IMR-90 (cell line): ENCODE measurements at regions not wholly inside any gene's neighbourhood (a gene's known extent, or its start where the extent isn't known, plus 50 kb on each side); places are given as distances from the start of the nearest gene placed in this dataset.

Experiments used
- ATAC-seq: fragments of 200-7000 bp; cut with Tn5 transposase; 2 replicates; pipeline ENCODE4 v1.9.1; 2020; ENCODE audit warnings: low read depth, mild to moderate bottlenecking, moderate library complexity
- BruUV-seq: library from RNA; stranded (reverse); fragments of 400-500 nt; replicated peaks from 2 replicates; lab custom pipeline; 2021; lab: Mats Ljungman, UMichigan
- CTCF ChIA-PET: fragments of 300-600 bp; formaldehyde crosslinking; extraction: SDS; loops from one replicate; lab custom pipeline; 2021; ENCODE audit warnings: antibody characterized with exemption; lab: Yijun Ruan, JAX
- POLR2A ChIA-PET: fragments of 300-600 bp; sonication (Branson Sonifier 250); formaldehyde crosslinking; loops from one replicate; lab custom pipeline; 2022; ENCODE audit warnings: antibody characterized with exemption; ENCODE audit not compliant: unreplicated experiment; lab: Charles Lee
- DNase-seq: peaks from one replicate; pipeline ENCODE4 v3.0.0; 2013
- H2AFZ ChIP-seq: replicated peaks from 2 replicates; pipeline ENCODE3; 2013; ENCODE audit warnings: low read length, mild to moderate bottlenecking; ENCODE audit not compliant: poor library complexity
- H2AK5ac ChIP-seq: 2 replicates; pipeline ENCODE4 v1.6.1; 2013; ENCODE audit warnings: low read depth, low read length, inconsistent platforms
- H2AK9ac ChIP-seq: replicated peaks from 2 replicates; pipeline ENCODE3; 2013; ENCODE audit warnings: mild to moderate bottlenecking, low read depth, low read length, moderate library complexity; ENCODE audit not compliant: poor library complexity
- H2BK120ac ChIP-seq: 2 replicates; pipeline ENCODE4 v1.6.1; 2013; ENCODE audit warnings: low read depth, low read length, inconsistent platforms
- H2BK15ac ChIP-seq: 3 replicates; pipeline ENCODE4 v1.6.1; 2013; ENCODE audit warnings: low read depth, low read length, inconsistent platforms
- H2BK20ac ChIP-seq: 2 replicates; pipeline ENCODE4 v1.6.1; 2013; ENCODE audit warnings: low read depth, mild to moderate bottlenecking, inconsistent platforms, low read length, moderate library complexity
- H2BK5ac ChIP-seq: 2 replicates; pipeline ENCODE4 v1.6.1; 2013; ENCODE audit warnings: mild to moderate bottlenecking, low read depth, low read length, inconsistent platforms; ENCODE audit not compliant: poor library complexity, severe bottlenecking
- H3K14ac ChIP-seq: replicated peaks from 2 replicates; pipeline ENCODE4 v1.6.1; 2013; ENCODE audit warnings: low read depth, low read length, inconsistent platforms
- H3K18ac ChIP-seq: 2 replicates; pipeline ENCODE4 v1.6.1; 2013; ENCODE audit warnings: low read depth, low read length, control low read depth
- H3K23ac ChIP-seq: 2 replicates; pipeline ENCODE4 v1.6.1; 2013; ENCODE audit warnings: low read depth, low read length, inconsistent platforms
- H3K27ac ChIP-seq: 2 replicates; pipeline ENCODE4 v1.5.1; 2013; ENCODE audit warnings: mild to moderate bottlenecking, control low read depth, low read length; ENCODE audit not compliant: insufficient read depth
- H3K27me3 ChIP-seq: 2 replicates; pipeline ENCODE4 v1.6.1; 2013; ENCODE audit warnings: low read length; ENCODE audit not compliant: control insufficient read depth, insufficient read depth
- H3K36me3 ChIP-seq: 2 replicates; pipeline ENCODE4 v1.6.1; 2013; ENCODE audit warnings: low read length, mixed read lengths; ENCODE audit not compliant: control insufficient read depth, insufficient read depth
- H3K4ac ChIP-seq: 2 replicates; pipeline ENCODE4 v1.6.1; 2013; ENCODE audit warnings: low read depth, low read length, inconsistent platforms
- H3K4me1 ChIP-seq: 2 replicates; pipeline ENCODE4 v1.6.1; 2013; ENCODE audit warnings: low read length, mixed read lengths; ENCODE audit not compliant: control insufficient read depth, insufficient read depth
- H3K4me2 ChIP-seq: 2 replicates; pipeline ENCODE4 v1.6.1; 2013; ENCODE audit warnings: low read depth, mild to moderate bottlenecking, control low read depth, low read length, moderate library complexity
- H3K4me3 ChIP-seq: 2 replicates; pipeline ENCODE4 v1.5.1; 2013; ENCODE audit warnings: low read depth, mild to moderate bottlenecking, control low read depth, low read length, moderate library complexity; ENCODE audit not compliant: insufficient read depth
- H3K56ac ChIP-seq: 2 replicates; pipeline ENCODE4 v1.6.1; 2013; ENCODE audit warnings: low read length, inconsistent platforms; ENCODE audit not compliant: insufficient read depth; ENCODE audit errors: extremely low read depth
- H3K79me1 ChIP-seq, 2 experiments: 2 replicates each; pipeline ENCODE4 v1.6.1; 2013; ENCODE audit warnings: low read length in 2 of 2, inconsistent platforms in 1 of 2, low read depth in 1 of 2
- H3K9ac ChIP-seq: 2 replicates; pipeline ENCODE4 v1.6.1; 2013; ENCODE audit warnings: low read depth, low read length, control low read depth
- H3K9me1 ChIP-seq: 2 replicates; pipeline ENCODE4 v1.6.1; 2013; ENCODE audit warnings: low read length, inconsistent platforms; ENCODE audit not compliant: insufficient read depth
- H3K9me3 ChIP-seq: 2 replicates; pipeline ENCODE4 v1.6.1; 2013; ENCODE audit warnings: low read length; ENCODE audit not compliant: control insufficient read depth, insufficient read depth
- H4K20me1 ChIP-seq: 2 replicates; pipeline ENCODE4 v1.6.1; 2013; ENCODE audit warnings: low read length, inconsistent platforms; ENCODE audit not compliant: insufficient read depth
- H4K5ac ChIP-seq: 2 replicates; pipeline ENCODE4 v1.6.1; 2013; ENCODE audit warnings: mild to moderate bottlenecking, low read depth, low read length, control low read depth
- H4K8ac ChIP-seq, 2 experiments: 2 replicates each; pipeline ENCODE4 v1.6.1; 2013; ENCODE audit warnings: low read depth in 2 of 2, low read length in 2 of 2, control low read depth in 1 of 2, inconsistent platforms in 1 of 2
- H4K91ac ChIP-seq: 2 replicates; pipeline ENCODE4 v1.6.1; 2013; ENCODE audit warnings: low read depth, low read length, inconsistent platforms; ENCODE audit not compliant: insufficient read depth
- BHLHE40 ChIP-seq: fragments of 150-350 bp; IDR thresholded peaks from 2 replicates; pipeline ENCODE4 v1.6.1; 2016; ENCODE audit warnings: mild to moderate bottlenecking, low read depth, low read length
- CEBPB ChIP-seq: IDR thresholded peaks from 2 replicates; pipeline ENCODE4 v1.6.1; 2012; ENCODE audit warnings: low read depth, low read length, improper control_type of control experiment
- CHD1 ChIP-seq: IDR thresholded peaks from 2 replicates; pipeline ENCODE4 v1.6.1; 2012; ENCODE audit warnings: low read depth, low read length, improper control_type of control experiment
- FOS ChIP-seq: fragments of 150-350 bp; IDR thresholded peaks from 2 replicates; pipeline ENCODE4 v1.6.1; 2016; ENCODE audit warnings: low read depth, low read length
- MAZ ChIP-seq: IDR thresholded peaks from 2 replicates; pipeline ENCODE4 v1.6.1; 2012; ENCODE audit warnings: low read depth, mild to moderate bottlenecking, low read length, improper control_type of control experiment, moderate library complexity, borderline replicate concordance
- NFE2L2 ChIP-seq: fragments of 150-350 bp; IDR thresholded peaks from 2 replicates; pipeline ENCODE4 v1.6.1; 2016; ENCODE audit warnings: low read depth, mild to moderate bottlenecking, low read length
- RAD21 ChIP-seq: IDR thresholded peaks from 2 replicates; pipeline ENCODE4 v1.6.1; 2012; ENCODE audit warnings: low read length, improper control_type of control experiment
- RCOR1 ChIP-seq: IDR thresholded peaks from 2 replicates; pipeline ENCODE4 v1.6.1; 2012; ENCODE audit warnings: mild to moderate bottlenecking, low read length, improper control_type of control experiment; ENCODE audit not compliant: insufficient replicate concordance
- RFX5 ChIP-seq: IDR thresholded peaks from 2 replicates; pipeline ENCODE4 v1.8.0; 2012; ENCODE audit warnings: low read depth, mild to moderate bottlenecking, low read length, moderate library complexity
- WGBS, 2 experiments: methylation state at CpG; one replicate each; pipeline versions ENCODE4 v1.1.5 to v1.1.7; 2013; ENCODE audit warnings: missing lambda C conversion rate in 2 of 2; ENCODE audit not compliant: insufficient read length in 1 of 2; ENCODE audit errors: extremely low coverage in 2 of 2; 5-methylcytosine and 5-hydroxymethylcytosine counted together
- dilution Hi-C: fragments of 300-500 bp; cut with HindIII; formaldehyde crosslinking; loops from one replicate; pipeline ENCODE4 v1.14.3; 2018; ENCODE audit warnings: low sequenced_read_pairs; ENCODE audit not compliant: unreplicated experiment
- in situ Hi-C: fragments of 300-500 bp; cut with MboI; formaldehyde crosslinking; loops from 3 replicates; pipeline ENCODE4 v1.14.3; 2019; ENCODE audit warnings: low sequenced_read_pairs, inconsistent platforms, mixed read lengths
- intact Hi-C: fragments of 100-400 bp; cut with micrococcal nuclease; formaldehyde crosslinking; loops from 2 replicates; pipeline ENCODE4 v1.10.0; 2022
- TF ChIP-seq, protein P1 (sequence below): fragments of 150-350 bp; IDR thresholded peaks from 2 replicates; pipeline ENCODE4 v1.6.1; 2016; ENCODE audit warnings: low read depth, mild to moderate bottlenecking, low read length, moderate library complexity, borderline replicate concordance
- TF ChIP-seq, protein P2 (sequence below): fragments of 150-350 bp; IDR thresholded peaks from 2 replicates; pipeline ENCODE4 v1.6.1; 2017; ENCODE audit warnings: mild to moderate bottlenecking, antibody characterized with exemption, low read length, low read depth
- TF ChIP-seq, protein P3 (sequence below): conservative IDR thresholded peaks from 2 replicates; pipeline ENCODE4 v1.5.1; 2012; ENCODE audit warnings: mild to moderate bottlenecking, low read depth, low read length, improper control_type of control experiment

DNA sequence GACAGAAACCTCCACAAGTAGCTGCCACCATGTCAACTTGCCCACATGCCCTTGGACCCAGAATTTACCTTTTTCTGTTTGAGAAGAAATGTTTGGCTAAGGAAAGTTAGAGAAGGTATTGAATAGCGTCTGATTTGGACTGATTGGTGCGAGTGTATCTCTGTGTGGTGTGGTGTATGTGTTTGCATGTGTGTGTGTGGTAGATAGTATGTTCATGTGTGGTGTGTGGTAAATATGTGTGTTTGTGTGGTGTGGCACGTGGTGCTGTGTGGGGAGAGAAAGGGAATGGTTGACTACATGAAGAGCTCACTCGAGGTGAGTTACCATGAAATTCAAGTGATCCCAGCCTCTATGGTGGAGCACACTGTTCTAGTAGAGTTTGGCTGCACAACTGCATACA, 360.8 kb upstream of the SPHKAP start:
- Histone ChIP-seq H3K18ac (no peak overlapping the region), H2AK9ac (no peak overlapping the region), H3K27me3 (no peaks in the 10 kb centered on the region), H3K79me1 (no peaks in the 10 kb centered on the region), H2BK5ac (no peak overlapping the region), H3K4me2 (no peak overlapping the region), H2BK20ac (no peak overlapping the region), H4K91ac (no peak overlapping the region), H2AFZ (no peak overlapping the region), H3K14ac (no peak overlapping the region), H3K27ac (no peak overlapping the region), H3K23ac (no peak overlapping the region), H3K4me1 (peaks cover 1% of the 10 kb centered on the region; the same call in 1 of the 2 replicates), H4K8ac (no peak overlapping the region), H3K9ac (no peak overlapping the region), H3K4me3 (no peak overlapping the region), H4K5ac (no peak overlapping the region), H3K4ac (no peak overlapping the region), H2BK15ac (no peak overlapping the region), H3K36me3 (no peaks in the 10 kb centered on the region), H3K56ac (no peak overlapping the region), H2AK5ac (no peak overlapping the region), H2BK120ac (no peak overlapping the region), H4K20me1 (no peaks in the 10 kb centered on the region), H3K9me3 (peaks cover 18% of the 10 kb centered on the region), H3K9me1 (no peaks in the 10 kb centered on the region)
- in situ Hi-C loops, result no loop called here
- ATAC-seq (no peak), DNase-seq (no peak)
- WGBS, 2 experiments, result 55% methylated on average over 2 of the region's 4 CpGs; no CpG with 5 or more reads in 1 of the 2 experiments
- dilution Hi-C loops, result no loop called here
- CTCF ChIA-PET, result no interaction called here
- POLR2A ChIA-PET, result no interaction called here
- no peak for TF ChIP-seq BHLHE40
- TF ChIP-seq, protein P1, sequence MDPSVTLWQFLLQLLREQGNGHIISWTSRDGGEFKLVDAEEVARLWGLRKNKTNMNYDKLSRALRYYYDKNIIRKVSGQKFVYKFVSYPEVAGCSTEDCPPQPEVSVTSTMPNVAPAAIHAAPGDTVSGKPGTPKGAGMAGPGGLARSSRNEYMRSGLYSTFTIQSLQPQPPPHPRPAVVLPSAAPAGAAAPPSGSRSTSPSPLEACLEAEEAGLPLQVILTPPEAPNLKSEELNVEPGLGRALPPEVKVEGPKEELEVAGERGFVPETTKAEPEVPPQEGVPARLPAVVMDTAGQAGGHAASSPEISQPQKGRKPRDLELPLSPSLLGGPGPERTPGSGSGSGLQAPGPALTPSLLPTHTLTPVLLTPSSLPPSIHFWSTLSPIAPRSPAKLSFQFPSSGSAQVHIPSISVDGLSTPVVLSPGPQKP, result no peak
- no peak for TF ChIP-seq FOS
- TF ChIP-seq, protein P2, sequence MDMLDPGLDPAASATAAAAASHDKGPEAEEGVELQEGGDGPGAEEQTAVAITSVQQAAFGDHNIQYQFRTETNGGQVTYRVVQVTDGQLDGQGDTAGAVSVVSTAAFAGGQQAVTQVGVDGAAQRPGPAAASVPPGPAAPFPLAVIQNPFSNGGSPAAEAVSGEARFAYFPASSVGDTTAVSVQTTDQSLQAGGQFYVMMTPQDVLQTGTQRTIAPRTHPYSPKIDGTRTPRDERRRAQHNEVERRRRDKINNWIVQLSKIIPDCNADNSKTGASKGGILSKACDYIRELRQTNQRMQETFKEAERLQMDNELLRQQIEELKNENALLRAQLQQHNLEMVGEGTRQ, result no peak
- no peak for TF ChIP-seq RFX5
- TF ChIP-seq RCOR1, result no peak
- TF ChIP-seq, protein P3, sequence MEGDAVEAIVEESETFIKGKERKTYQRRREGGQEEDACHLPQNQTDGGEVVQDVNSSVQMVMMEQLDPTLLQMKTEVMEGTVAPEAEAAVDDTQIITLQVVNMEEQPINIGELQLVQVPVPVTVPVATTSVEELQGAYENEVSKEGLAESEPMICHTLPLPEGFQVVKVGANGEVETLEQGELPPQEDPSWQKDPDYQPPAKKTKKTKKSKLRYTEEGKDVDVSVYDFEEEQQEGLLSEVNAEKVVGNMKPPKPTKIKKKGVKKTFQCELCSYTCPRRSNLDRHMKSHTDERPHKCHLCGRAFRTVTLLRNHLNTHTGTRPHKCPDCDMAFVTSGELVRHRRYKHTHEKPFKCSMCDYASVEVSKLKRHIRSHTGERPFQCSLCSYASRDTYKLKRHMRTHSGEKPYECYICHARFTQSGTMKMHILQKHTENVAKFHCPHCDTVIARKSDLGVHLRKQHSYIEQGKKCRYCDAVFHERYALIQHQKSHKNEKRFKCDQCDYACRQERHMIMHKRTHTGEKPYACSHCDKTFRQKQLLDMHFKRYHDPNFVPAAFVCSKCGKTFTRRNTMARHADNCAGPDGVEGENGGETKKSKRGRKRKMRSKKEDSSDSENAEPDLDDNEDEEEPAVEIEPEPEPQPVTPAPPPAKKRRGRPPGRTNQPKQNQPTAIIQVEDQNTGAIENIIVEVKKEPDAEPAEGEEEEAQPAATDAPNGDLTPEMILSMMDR, result no peak
- no peak for TF ChIP-seq NFE2L2
- TF ChIP-seq MAZ, result no peak
- no peak for TF ChIP-seq CHD1
- TF ChIP-seq RAD21, result no peak
- TF ChIP-seq CEBPB, result no peak
- intact Hi-C loops, result no loop called here
- no TSS peak for BruUV-seq
